ENCODE measurements at regions not wholly inside any gene's neighbourhood (a gene's known extent, or its start where the extent isn't known, plus 50 kb on each side); places are given as distances from the start of the nearest gene placed in this dataset.

DNA sequence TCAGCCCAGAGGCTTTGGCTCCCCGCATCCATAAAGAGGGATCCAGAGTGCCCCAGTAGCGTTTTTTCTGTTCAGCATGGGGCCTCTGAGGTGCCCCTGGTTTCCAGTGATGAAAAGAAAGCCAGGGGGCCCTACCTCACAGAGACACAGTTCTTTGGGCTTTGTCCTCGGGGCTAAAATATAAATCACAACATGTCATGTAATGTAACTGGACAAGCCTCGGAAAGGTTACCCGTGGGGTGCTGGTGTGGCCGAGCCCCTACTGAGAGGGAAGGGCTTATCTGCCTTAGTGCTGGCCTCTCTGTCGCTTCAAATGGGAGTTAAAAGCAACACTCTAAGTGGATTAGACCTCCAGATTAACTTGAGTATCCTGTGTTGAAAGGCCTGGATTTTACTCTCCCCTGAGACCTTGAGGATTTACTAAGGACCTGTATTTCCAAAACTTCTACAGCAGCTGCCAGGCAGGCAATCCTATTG, 251.6 kb upstream of the APCDD1 start:
- TF ChIP-seq REST (IDR thresholded peaks at IDR 0.05; ENCODE audit: low read depth) (no peak), MAX (IDR thresholded peaks at IDR 0.05) (no peak), YY1 (IDR thresholded peaks at IDR 0.05; ENCODE audit: low read depth) (no peak), EP300 (IDR thresholded peaks at IDR 0.05; ENCODE audit: borderline replicate concordance) (no peak), CREB1 (IDR thresholded peaks at IDR 0.05; ENCODE audit: low read depth) (no peak), TCF12 (IDR thresholded peaks at IDR 0.05; ENCODE audit: low read depth) (no peak), TEAD4 (IDR thresholded peaks at IDR 0.05) (no peak), FOXM1 (IDR thresholded peaks at IDR 0.05; ENCODE audit: borderline replicate concordance, low read depth) (no peak), TAF1 (IDR thresholded peaks at IDR 0.05; ENCODE audit: low read depth) (no peak), USF1 (IDR thresholded peaks at IDR 0.05) (no peak), CEBPB (IDR thresholded peaks at IDR 0.05) (no peak), RAD21 (IDR thresholded peaks at IDR 0.05; ENCODE audit: low read depth) (no peak)

All from Ishikawa (cell line).